ENCODE measurements at regions not wholly inside any gene's neighbourhood (a gene's known extent, or its start where the extent isn't known, plus 50 kb on each side); places are given as distances from the start of the nearest gene placed in this dataset.
"Not testable (repeated sequence)": the region's sequence is repeated elsewhere in the genome, so short reads cannot be mapped to it uniquely, and the experiment has no call there.

DNA sequence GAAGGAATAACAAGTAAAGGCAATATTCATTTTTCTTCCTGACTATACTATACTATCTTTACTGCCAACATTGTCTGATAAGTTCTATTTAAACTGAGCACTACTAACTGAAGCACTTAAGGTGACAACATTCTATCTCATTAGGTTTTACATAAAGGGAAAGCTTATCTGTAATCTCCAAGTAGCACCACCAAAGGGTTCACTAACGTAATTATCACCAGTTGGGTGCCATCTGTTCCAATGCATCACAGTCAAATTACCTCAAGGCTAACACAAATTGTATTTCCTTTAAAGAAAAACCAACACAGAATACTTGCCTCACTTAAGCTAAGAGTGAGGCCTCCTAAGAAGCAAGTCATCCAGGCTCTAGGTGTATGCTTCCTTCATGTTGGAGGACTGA, 453.8 kb downstream of the RAP2B start:
- DNase-seq (ENCODE audit: low read depth) = no peak

DNA sequence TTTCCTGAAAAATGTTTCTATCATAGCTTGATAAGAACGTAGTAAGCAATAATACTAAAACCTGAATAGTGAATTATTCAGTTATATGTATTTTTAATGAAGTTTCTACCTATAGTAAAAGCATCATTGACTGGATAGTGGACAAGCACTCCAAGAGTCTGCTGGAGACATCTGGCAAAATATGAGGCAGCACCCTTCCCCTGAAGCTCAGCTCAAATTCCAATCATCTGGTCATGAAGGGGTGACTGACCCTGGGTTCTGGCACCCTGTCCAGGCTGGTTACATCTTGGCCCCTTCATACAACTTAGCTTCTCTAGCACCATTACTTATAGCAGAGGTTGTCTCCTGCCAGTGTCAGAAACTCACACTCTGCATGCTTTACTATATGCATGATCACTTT, 455.4 kb downstream of the RAP2B start:
- no peak for DNase-seq (ENCODE audit: low read depth)

- DNase-seq (ENCODE audit: low read depth) = no peak
These were observed 456.1 kb downstream of the RAP2B start for GRCh38 chr3:153618176-153618575.

DNA sequence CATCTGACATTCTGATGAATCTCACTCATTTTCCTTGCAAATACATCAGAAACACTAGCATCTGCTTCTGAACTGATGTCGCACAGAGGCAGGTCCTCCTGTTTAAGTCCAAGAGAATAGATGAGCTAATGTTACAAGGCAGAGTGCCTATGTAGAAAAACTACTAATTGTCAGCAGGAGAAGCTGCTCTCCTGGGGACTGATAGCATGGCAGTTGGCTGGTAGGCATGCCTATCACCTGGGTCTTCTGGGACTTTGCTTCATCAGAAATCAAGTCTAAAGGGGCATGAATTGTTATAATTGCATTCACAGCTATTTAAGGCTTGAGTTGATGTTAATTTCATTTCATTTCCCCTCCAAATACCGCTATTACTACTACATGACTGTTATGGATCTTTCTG, 457.2 kb downstream of the RAP2B start:
- DNase-seq (ENCODE audit: low read depth) = no peak

DNA sequence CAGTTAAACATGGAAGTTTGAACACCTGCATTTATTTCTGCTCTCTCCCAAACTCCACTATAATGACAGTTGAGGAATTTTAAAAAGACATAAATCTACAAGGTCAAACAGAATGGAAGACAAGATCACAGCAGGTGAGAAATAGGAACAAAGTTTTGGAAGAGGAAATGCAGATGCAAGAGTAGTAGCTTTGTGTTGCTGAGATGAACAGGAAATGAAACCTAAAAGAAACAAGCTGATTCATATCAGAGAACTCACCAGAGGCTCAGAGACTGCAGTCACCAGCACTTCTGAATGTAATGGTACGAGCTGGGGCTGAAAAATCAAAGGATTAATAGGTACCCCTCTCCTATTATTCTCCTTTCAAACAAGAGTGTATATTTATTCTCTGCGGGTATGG, 459.9 kb downstream of the RAP2B start:
- no peak for DNase-seq (ENCODE audit: low read depth)

GRCh38 chr3:153623834-153624233, 461.8 kb downstream of the RAP2B start:
- no peak for DNase-seq (ENCODE audit: low read depth)

DNA sequence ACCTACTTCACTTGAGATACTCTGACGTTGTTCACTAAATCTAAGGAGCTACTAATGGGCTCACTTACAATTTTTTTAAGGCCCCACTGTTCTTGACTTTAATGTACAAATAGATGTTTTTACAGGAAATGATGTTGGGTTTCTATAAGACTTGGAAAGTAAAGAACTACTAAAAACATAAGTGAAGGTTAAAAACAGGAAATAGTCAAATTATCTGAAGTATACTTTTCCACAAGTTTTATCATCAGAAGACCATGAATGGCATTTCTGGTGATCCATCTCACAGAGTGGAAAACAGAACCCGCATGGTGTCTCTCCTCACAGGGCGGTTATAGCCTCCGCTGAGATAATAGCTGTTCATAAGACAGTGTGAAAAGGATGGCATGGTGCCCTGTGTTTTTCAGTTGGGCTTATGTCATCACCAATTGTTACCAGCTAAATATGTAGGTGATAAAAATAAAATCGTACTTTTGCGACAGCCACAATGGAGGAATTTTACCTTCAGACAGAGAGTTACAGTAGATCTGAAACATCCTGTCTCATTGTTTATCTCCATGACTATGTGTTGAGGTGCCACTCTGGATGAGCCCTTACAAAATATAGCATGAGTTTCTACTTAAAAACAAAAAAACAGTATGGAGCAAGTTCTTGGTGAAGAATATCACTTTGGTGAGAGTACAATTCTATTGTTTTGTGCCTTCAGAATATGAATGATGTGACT, 462.4 kb downstream of the RAP2B start:
- DNase-seq (ENCODE audit: low read depth) = no peak

DNA sequence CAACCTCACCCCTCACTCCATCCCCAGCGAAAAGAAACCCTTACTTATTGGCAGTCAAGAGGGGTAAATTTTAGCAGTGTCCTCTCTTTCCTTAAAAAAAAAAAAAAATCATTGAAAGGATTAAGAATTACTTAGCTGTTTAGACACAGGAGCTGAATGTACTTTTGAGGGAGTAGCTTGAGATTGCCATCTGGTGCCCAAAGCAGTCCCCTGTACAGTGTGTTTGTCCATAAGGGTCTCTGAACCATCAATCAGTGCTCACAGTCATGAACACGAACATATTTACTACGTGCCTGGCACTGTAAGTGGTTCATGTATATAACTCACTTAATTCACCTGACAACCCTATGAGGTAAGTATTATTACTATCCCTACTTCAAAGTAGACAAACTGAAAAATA, 463.5 kb downstream of the RAP2B start:
- DNase-seq (ENCODE audit: low read depth) = no peak

DNA sequence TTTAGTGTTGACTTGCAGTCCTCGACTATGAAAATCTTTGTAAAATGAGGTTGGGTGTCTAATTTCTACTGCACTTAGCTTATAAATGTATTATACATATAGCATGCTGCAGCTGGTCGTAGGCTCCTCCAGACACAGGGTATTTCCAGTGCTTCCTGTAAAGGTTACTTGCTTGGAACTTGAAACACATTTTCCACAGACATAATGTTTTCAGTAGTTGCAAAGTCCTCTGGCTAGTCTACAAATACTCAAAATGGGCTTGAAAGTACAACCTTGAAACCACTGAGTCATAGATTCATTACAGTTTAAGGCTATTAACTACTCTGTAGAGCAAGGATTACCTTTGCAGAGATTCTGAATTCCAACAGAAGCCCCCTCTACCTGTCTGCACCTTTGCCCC, 464.1 kb downstream of the RAP2B start:
- DNase-seq (ENCODE audit: low read depth) = no peak

DNA sequence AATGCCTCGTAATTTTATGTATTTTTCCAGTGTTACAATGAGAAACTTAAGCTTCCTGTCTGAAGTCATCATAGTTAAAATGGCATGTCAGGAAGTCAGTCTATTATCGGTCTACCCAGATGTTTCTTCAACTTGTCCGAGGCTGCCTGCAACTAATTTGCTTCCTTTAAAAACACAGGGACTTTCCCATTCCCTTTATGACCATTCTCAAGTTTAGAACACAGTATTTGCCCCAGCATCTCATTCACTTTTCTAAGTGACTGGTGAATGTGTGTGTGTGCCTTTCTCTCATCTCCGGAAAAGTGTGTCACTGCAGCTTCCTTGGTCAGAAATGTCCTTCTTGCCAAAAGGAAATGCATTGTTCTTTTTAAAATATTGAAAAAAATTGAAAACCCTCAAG, 466.6 kb downstream of the RAP2B start:
- no peak for DNase-seq (ENCODE audit: low read depth)

- no peak for DNase-seq (ENCODE audit: low read depth)
These were observed 467.1 kb downstream of the RAP2B start for GRCh38 chr3:153629148-153629547.

DNA sequence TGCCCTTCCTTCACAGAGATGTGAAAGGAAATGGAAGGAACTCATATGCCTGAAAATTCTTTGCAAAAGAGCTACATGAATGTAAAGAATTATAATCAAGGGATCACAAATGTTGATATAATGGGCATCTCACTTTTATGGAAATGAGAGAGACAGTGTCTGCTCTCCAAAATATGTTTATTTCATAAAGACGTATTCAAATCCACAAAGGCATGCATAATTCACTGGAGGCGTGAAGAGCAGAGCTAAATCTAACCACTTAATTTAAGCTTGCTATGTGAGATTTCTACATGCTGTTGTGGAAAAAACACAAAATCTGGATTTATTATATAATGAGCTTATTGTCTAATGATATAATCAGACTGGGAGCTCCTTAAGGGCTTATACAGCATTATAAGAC, 469.1 kb downstream of the RAP2B start:
- DNase-seq (ENCODE audit: low read depth) = no peak

GRCh38 chr3:153631664-153632063, 469.6 kb downstream of the RAP2B start:
- no peak for DNase-seq (ENCODE audit: low read depth)

- DNase-seq (ENCODE audit: low read depth) = no peak
These were observed 471.4 kb downstream of the RAP2B start for GRCh38 chr3:153633407-153633806.

- no peak for DNase-seq (ENCODE audit: low read depth)
These were observed 472.7 kb downstream of the RAP2B start for GRCh38 chr3:153634683-153635082.

- DNase-seq (ENCODE audit: low read depth) = no peak
These were observed 477.6 kb downstream of the RAP2B start for GRCh38 chr3:153639631-153640030.

DNA sequence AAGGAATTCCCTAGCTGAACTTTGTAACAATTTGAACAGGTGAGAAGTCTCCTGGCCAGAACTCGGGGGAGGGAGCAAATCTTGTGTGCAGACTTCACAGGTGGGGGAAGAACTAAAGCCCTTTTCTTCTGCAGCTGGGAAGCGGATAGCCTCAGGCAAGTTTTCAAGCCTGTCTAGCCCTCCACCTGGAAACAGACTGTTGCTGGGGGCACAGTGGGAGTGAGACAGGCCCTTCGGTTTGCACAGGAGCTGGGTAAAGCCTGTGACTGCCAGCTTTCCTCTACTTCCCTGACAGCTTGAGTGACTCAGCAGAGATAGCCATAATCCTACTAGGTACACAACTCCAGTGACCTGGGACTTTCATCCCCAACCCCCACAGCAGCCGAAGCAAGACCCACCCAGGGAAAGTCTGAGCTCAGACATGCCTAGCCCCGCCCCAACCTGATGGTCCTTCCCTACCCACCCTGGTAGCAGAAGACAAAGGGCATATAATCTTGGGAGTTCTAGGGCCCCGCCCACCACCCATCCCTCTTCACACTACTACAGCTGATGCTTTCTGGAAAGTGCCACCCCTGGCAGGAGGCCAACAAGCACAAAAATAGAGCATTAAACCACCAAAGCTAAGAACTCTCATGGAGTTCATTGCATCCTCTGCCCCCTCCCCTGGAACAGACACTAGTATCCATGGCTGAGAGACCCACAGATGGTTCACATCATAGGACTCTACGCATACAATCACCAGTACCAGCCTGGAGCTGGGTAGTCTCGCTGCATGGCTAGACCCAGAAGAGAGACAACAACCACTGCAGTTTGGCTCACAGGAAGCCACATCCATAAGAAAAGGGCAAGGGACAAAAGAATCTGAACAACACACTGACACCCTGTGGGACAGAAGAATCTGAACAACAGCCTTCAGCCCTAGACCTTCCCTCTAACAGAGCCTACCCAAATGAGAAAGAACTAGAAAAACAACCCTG, 479.0 kb downstream of the RAP2B start:
- DNase-seq (ENCODE audit: low read depth) = no peak

DNA sequence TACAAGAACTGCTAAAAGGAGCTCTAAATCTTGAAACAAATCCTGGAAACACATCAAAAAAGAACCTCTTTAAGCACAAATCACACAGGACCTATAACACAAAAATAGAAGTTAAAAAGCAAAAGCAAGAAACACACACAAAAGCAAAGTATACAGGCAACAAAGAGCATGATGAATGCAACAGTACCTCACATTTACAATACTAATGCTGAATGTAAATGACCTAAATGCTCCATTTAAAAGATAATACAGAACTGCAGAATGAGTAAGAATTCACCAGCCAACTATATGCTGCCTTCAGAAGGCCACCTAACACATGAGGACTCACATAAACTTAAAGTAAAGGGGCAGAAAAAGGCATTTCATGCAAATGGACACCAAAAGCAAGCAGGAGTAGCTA, 478.6 kb upstream of the ARHGEF26 start:
- not testable (repeated sequence) for DNase-seq (ENCODE audit: low read depth)

DNA sequence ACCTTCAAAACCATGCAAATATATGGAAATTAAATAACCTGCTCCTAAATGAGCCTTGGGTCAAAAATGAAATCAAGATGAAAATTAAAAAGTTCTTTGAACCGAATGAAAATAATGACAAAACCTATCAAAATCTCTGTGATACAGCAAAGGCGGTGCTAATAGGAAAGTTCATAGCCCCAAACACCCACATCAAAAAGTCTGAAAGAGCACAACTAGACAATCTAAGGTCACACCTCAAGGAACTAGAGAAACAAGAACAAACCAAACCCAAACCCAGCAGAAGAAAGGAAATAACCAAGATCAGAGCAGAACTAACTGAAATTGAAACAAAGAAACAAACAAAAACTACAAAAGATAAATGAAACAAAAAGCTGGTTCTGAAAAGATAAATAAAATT, 477.7 kb upstream of the ARHGEF26 start:
- DNase-seq (ENCODE audit: low read depth) = not testable (repeated sequence)

- no peak for DNase-seq (ENCODE audit: low read depth)
These were observed 471.8 kb upstream of the ARHGEF26 start for GRCh38 chr3:153649286-153649839.

DNA sequence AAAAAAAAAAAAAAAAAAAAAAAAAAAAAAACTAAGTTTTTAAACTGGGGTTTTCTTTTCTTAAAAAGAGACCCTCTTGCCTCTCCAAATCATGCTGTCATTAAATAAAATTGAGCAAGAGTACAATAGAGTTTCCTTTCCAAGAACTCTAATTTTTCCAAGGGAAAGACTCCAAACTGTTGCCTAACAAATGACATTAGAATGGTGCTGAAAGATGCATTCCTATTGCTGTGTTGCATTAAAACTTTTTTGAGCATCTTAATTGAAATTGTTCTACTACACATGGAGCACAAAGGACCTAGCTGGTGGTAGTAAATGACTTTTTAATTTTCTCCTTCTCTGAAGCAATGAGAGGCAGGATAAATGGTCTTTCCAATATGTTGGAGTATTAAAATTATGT, 469.1 kb upstream of the ARHGEF26 start:
- peak; percentile 42 for DNase-seq (ENCODE audit: low read depth)

DNA sequence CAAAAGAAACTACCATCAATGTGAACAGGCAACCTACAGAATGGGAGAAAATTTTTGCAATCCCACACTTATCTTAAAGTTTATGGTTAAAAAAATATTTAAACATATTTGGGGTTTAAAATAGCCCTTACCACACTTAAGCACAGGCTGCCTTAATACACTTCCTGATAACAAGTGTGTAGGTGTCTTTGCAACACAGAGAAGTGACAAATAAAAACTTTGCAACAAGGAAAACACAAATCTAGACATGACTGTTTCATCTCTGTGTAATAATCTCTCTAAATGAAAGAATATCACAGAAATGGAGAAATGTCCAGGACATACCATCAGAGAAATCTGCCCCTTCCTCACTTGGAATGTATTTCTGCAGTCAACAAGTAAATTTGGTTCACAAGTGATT, 464.1 kb upstream of the ARHGEF26 start:
- no peak for DNase-seq (ENCODE audit: low read depth)

DNA sequence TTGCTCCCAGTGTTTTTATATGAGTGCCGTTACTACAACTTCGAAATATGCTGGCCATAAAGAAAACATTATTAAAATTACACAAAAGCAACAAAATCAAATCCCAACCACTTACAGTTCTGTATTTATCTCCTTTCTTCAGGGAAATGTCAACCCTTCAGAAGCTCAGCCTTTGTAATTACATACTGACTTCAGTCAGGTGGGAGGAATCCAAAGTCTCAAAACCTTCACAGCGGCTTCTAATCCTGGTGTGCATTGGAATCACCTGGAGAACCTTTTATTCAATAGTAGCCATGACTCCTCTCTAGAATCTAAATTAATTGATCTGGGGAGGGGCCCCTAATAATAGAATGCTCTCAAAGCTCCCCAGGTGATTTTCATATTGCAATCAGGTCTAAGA, 463.7 kb upstream of the ARHGEF26 start:
- DNase-seq (ENCODE audit: low read depth) = no peak
